T-cell (primary cell): ENCODE measurements at regions not wholly inside any gene's neighbourhood (a gene's known extent, or its start where the extent isn't known, plus 50 kb on each side); places are given as distances from the start of the nearest gene placed in this dataset.

ENCODE experiments used
- ATAC-seq, 4 experiments: fragments of 200-7000 bp in 3 of 4; fragments of 150-1000 bp in 1 of 4; cut with Tn5 transposase; replicated peaks in 1 of 4; 1 replicate in 3 of 4; 2 replicates in 1 of 4; pipeline ENCODE4 v1.10.0; 2021; ENCODE audit warnings: moderate library complexity in 3 of 4, mild to moderate bottlenecking in 2 of 4, moderate number of reproducible peaks in 1 of 4
- CTCF ChIA-PET, 2 donors: fragments of 300-600 bp; sonication (Branson Sonifier 250); formaldehyde crosslinking; loops; one replicate each; lab custom pipeline; 2022; ENCODE audit warnings: antibody characterized with exemption in 2 of 2; lab: Charles Lee
- POLR2A ChIA-PET, 2 donors: fragments of 300-600 bp; sonication (Branson Sonifier 250); formaldehyde crosslinking; loops; one replicate each; lab custom pipeline; 2022; ENCODE audit warnings: antibody characterized with exemption in 2 of 2; lab: Charles Lee
- DNase-seq, 35 experiments: peaks; one replicate each; pipeline versions ENCODE4 v3.0.0 to v3.0.0-alpha.2; 2013 to 2023
- H3K27ac ChIP-seq: one replicate; pipeline ENCODE4 v1.5.1; 2013; ENCODE audit warnings: low read length
- H3K27me3 ChIP-seq, 2 experiments: replicated peaks in 1 of 2; 1 replicate in 1 of 2; 2 replicates in 1 of 2; pipeline versions ENCODE4 v1.6.1 to v1.7.0; 2013; ENCODE audit warnings: low read length in 1 of 2, mixed read lengths in 1 of 2; ENCODE audit not compliant: control insufficient read depth in 2 of 2, insufficient read depth in 2 of 2; ENCODE audit errors: extremely low read depth in 1 of 2
- H3K36me3 ChIP-seq, 2 donors: 1 replicate in 1 of 2; 2 replicates in 1 of 2; pipeline versions ENCODE4 v1.6.1 to v1.7.0; 2013; ENCODE audit warnings: low read length in 1 of 2; ENCODE audit not compliant: control insufficient read depth in 2 of 2, insufficient read depth in 1 of 2; ENCODE audit errors: extremely low read depth in 1 of 2
- H3K4me1 ChIP-seq, 2 experiments: 1 replicate in 1 of 2; 2 replicates in 1 of 2; pipeline versions ENCODE4 v1.6.1 to v1.7.0; 2013; ENCODE audit warnings: low read length in 2 of 2, mixed read lengths in 1 of 2; ENCODE audit not compliant: insufficient read depth in 2 of 2, control insufficient read depth in 1 of 2; ENCODE audit errors: extremely low read depth in 1 of 2
- H3K4me3 ChIP-seq, 2 donors: 1 replicate in 1 of 2; 2 replicates in 1 of 2; pipeline versions ENCODE4 v1.5.1 to v1.7.0; 2013; ENCODE audit warnings: mild to moderate bottlenecking in 2 of 2, low read length in 1 of 2, moderate library complexity in 1 of 2; ENCODE audit not compliant: control insufficient read depth in 1 of 2; ENCODE audit errors: extremely low read depth in 1 of 2
- H3K9me3 ChIP-seq: 2 replicates; pipeline ENCODE4 v1.7.0; 2013
- H3K27ac Mint-ChIP-seq, 2 donors: one replicate each; pipeline ENCODE4 v1.8.0; 2020 to 2021; ENCODE audit warnings: mild to moderate bottlenecking in 2 of 2, mixed read lengths in 2 of 2
- H3K27me3 Mint-ChIP-seq, 2 donors: one replicate each; pipeline ENCODE4 v1.8.0; 2021 to 2022; ENCODE audit warnings: mixed read lengths in 2 of 2
- H3K36me3 Mint-ChIP-seq: one replicate; pipeline ENCODE4 v1.8.0; 2021; ENCODE audit warnings: mixed read lengths
- H3K4me1 Mint-ChIP-seq, 3 donors: one replicate each; pipeline ENCODE4 v1.8.0; 2020 to 2022; ENCODE audit warnings: mixed read lengths in 3 of 3, mild to moderate bottlenecking in 1 of 3
- H3K4me3 Mint-ChIP-seq, 3 donors: one replicate each; pipeline ENCODE4 v1.8.0; 2020 to 2022; ENCODE audit warnings: mild to moderate bottlenecking in 3 of 3, mixed read lengths in 3 of 3, moderate library complexity in 3 of 3
- H3K9me3 Mint-ChIP-seq, 3 donors: one replicate each; pipeline ENCODE4 v1.8.0; 2020 to 2022; ENCODE audit warnings: mixed read lengths in 3 of 3
- WGBS: methylation state at CpG from one replicate; pipeline ENCODE4 v1.1.5; 2013; ENCODE audit warnings: missing lambda C conversion rate; ENCODE audit not compliant: insufficient coverage; 5-methylcytosine and 5-hydroxymethylcytosine counted together

DNA sequence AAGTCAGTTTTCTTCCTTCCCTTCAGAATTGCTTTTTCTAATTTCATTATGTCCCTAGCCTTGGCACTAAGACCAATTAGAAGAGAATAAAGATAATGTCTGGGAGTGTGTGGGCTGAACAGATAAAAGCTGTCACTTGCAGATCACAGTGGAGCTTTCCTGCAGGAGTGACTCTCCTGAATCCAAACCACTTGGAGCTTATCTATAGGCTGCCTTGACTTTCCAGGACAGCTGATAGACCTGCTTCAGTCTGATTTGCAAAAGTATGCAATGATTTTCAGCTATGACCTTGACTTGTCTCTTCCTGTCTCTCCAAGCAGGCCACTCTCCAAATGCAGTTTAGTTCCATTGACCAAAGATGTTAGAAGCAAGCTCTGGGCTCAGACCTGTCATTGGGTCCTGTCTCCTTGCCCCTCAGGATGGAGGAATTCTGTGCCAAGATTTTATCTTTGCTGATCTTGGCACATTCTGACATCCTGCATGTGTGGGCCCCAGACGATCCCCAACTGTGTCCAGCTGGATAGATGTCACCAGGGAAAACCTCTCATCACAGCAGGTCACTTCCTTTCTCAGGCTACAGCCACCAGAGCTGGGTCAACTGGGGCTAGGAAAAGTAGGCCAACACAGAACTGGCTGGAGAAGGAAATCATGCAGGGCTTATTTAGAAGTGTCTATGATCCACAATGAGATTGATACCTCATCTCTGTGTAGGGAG, 120.9 kb upstream of the ZNF438 start:
- Mint-ChIP-seq H3K27me3 (no peaks in the 10 kb centered on the region), H3K4me1 (peaks cover 0 to 5% (median 2%) of the 10 kb centered on the region in 3 donors), H3K9me3 (no peaks in the 10 kb centered on the region), H3K27ac (no peak overlapping the region), H3K4me3 (no peak overlapping the region), H3K36me3 (no peaks in the 10 kb centered on the region)
- H3K4me1 ChIP-seq, result no peaks in the 10 kb centered on the region
- H3K9me3 ChIP-seq, result no peaks in the 10 kb centered on the region
- no peak for ATAC-seq
- WGBS, result no CpG with 5 or more reads among the region's 1 CpG
- no peaks in the 10 kb centered on the region for H3K36me3 ChIP-seq
- ChIA-PET POLR2A (no interaction called here), CTCF (no interaction called here)
- DNase-seq, result no peak
- no peaks in the 10 kb centered on the region for H3K27me3 ChIP-seq
- no peak overlapping the region for H3K27ac ChIP-seq
- H3K4me3 ChIP-seq, result no peak overlapping the region

DNA sequence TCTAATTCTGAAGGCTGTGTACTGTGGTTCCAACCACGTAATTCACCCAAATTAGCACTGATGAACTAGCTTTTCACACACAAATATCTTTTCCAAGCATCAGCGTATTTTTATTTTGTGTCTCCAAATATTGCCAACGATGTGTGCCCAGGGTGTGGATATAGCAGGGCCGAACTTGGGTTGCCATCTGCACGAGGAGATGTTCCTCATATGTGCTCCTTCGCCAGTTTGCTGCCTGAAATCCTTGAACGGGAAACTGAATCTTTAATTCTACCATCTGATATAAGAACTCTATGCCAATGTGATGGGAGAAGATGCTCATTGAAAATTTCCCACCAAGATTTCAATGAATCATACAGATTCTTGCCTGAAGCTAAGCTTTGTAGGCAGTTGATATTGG, 121.5 kb upstream of the ZNF438 start:
- no peaks in the 10 kb centered on the region for H3K27me3 Mint-ChIP-seq
- Histone ChIP-seq H3K27ac (no peak overlapping the region), H3K4me1 (no peaks in the 10 kb centered on the region), H3K36me3 (no peaks in the 10 kb centered on the region), H3K4me3 (no peak overlapping the region), H3K9me3 (no peaks in the 10 kb centered on the region), H3K27me3 (no peaks in the 10 kb centered on the region)
- POLR2A ChIA-PET, result no interaction called here
- no peak overlapping the region for H3K27ac Mint-ChIP-seq
- CTCF ChIA-PET, result no interaction called here
- no peak overlapping the region for H3K4me3 Mint-ChIP-seq
- DNase-seq, result no peak
- H3K36me3 Mint-ChIP-seq, result no peaks in the 10 kb centered on the region
- peaks cover 0 to 5% (median 0%) of the 10 kb centered on the region in 3 donors for H3K4me1 Mint-ChIP-seq
- H3K9me3 Mint-ChIP-seq, result no peaks in the 10 kb centered on the region
- WGBS, result no CpG with 5 or more reads among the region's 7 CpGs
- ATAC-seq, result no peak

DNA sequence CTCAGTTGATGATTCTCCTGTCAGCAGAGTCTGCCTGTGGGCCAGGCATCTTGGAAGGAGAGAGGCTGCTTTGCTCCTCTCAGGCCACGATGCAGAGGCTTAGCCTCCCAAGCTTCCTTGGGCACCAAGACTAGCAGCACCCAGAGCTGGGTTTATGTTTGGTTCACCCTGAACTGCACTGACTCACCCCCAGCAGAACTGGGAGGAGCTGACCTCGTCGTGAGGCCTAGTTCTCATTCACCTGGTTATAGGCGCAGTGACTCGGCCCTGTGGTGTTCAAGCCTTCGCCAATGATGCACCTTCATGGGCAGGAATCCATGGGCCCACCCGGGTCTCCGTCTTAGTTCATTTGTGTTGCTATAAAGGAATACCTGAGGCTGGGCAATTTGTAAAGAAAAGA, 122.0 kb upstream of the ZNF438 start:
- DNase-seq, result no peak
- WGBS, result 91% methylated on average over 5 of the region's 8 CpGs
- Mint-ChIP-seq H3K4me3 (no peak overlapping the region), H3K27me3 (no peaks in the 10 kb centered on the region), H3K4me1 (peaks cover 0 to 5% (median 0%) of the 10 kb centered on the region in 3 donors), H3K9me3 (no peaks in the 10 kb centered on the region), H3K36me3 (no peaks in the 10 kb centered on the region), H3K27ac (no peak overlapping the region)
- H3K9me3 ChIP-seq, result no peaks in the 10 kb centered on the region
- no peak overlapping the region for H3K4me3 ChIP-seq
- no peak for ATAC-seq
- ChIA-PET CTCF (no interaction called here), POLR2A (no interaction called here)
- H3K36me3 ChIP-seq, result no peaks in the 10 kb centered on the region
- H3K4me1 ChIP-seq, result no peaks in the 10 kb centered on the region
- no peaks in the 10 kb centered on the region for H3K27me3 ChIP-seq
- no peak overlapping the region for H3K27ac ChIP-seq

DNA sequence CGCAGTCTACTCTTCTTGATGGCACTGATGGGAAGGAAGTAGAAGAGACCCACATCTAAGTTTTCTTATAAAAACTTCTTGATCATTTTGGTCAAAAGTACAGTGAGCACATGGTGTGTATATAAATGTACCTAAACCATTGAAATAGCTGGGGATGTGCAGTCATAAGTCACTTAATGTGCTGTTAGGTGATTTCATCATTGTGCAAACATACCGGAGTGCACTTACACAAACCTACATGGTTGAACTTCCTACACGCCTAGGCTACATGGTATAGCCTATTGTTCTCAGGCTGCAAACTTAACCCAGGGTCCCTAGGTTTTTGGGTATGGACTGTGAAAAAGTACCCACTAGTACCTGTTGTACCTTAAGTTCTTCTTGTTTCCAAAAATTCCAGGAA, 123.3 kb upstream of the ZNF438 start:
- ChIA-PET POLR2A (no interaction called here), CTCF (no interaction called here)
- Histone ChIP-seq H3K27me3 (no peaks in the 10 kb centered on the region), H3K4me3 (no peak overlapping the region), H3K27ac (no peak overlapping the region), H3K4me1 (no peaks in the 10 kb centered on the region), H3K36me3 (no peaks in the 10 kb centered on the region), H3K9me3 (no peaks in the 10 kb centered on the region)
- ATAC-seq (no peak), DNase-seq (no peak)
- peaks cover 0 to 5% (median 0%) of the 10 kb centered on the region in 3 donors for H3K4me1 Mint-ChIP-seq
- no peak overlapping the region for H3K4me3 Mint-ChIP-seq
- H3K27me3 Mint-ChIP-seq, result no peaks in the 10 kb centered on the region
- no peaks in the 10 kb centered on the region for H3K36me3 Mint-ChIP-seq
- no CpG with 5 or more reads among the region's 3 CpGs for WGBS
- H3K9me3 Mint-ChIP-seq, result no peaks in the 10 kb centered on the region
- no peak overlapping the region for H3K27ac Mint-ChIP-seq

DNA sequence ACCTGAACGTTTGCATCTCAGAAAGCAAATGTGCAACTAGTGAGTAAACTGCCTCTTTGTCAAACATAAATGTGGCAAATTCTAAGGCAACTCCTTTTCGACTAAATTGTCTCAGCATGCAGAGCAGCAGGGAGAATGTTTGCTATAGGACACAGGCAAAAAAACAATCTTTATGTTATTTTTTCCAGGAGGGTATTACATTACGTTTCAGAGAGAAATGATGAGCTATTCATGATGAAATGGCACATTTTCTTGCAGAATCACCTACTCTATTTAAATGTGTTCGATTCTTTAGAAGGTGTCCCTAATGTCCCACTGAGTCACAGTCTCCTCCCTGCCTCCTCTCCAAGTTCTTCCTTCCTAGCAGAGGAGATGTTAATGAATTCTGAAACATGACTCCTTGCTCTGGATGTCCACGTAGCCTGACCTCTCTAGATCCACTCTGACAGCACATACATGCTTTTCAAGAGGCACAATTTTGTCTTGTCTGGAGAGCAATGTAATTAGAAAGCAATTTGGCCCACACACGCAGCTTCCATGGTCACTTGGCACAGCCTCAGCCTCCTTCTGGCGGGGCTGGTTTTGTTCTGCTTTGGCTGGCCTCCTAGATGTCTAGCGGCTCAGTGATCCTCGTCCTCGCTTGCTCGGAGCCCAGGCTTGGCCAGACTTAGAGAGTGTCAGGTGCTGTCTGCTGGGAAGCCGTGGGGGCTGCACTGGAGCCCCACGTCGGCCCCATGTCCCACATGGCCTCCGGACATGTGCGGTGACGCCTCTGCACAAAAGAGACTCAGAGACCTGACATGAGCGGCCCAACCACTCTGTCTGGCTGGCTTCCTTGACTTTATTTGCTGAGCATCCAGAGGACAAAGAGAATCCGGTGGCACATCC, 125.7 kb upstream of the ZNF438 start:
- no peaks in the 10 kb centered on the region for H3K27me3 Mint-ChIP-seq
- no peak overlapping the region for H3K27ac Mint-ChIP-seq
- H3K36me3 Mint-ChIP-seq, result no peaks in the 10 kb centered on the region
- no peaks in the 10 kb centered on the region for H3K27me3 ChIP-seq
- no peak overlapping the region for H3K27ac ChIP-seq
- ATAC-seq, result no peak
- DNase-seq, result no peak
- H3K4me1 ChIP-seq, result no peaks in the 10 kb centered on the region
- ChIA-PET POLR2A (interaction anchor here in 1 of 2 donors (0.5 kb wide), 1 partner anchor 1521 kb away, joined by 4 read pairs; no protein-coding TSS in a partner anchor), CTCF (interaction anchor here in 1 of 2 donors (0.6 kb wide), 1 partner anchor 169 kb away, joined by 4 read pairs; no protein-coding TSS in a partner anchor)
- no peak overlapping the region for H3K4me3 ChIP-seq
- no peaks in the 10 kb centered on the region for H3K36me3 ChIP-seq
- H3K4me3 Mint-ChIP-seq, result no peak overlapping the region
- H3K9me3 ChIP-seq, result no peaks in the 10 kb centered on the region
- peaks cover 0 to 8% (median 5%) of the 10 kb centered on the region in 3 donors for H3K9me3 Mint-ChIP-seq
- WGBS, result 91% methylated on average over 16 of the region's 19 CpGs
- peaks cover 0 to 5% (median 0%) of the 10 kb centered on the region in 3 donors for H3K4me1 Mint-ChIP-seq

DNA sequence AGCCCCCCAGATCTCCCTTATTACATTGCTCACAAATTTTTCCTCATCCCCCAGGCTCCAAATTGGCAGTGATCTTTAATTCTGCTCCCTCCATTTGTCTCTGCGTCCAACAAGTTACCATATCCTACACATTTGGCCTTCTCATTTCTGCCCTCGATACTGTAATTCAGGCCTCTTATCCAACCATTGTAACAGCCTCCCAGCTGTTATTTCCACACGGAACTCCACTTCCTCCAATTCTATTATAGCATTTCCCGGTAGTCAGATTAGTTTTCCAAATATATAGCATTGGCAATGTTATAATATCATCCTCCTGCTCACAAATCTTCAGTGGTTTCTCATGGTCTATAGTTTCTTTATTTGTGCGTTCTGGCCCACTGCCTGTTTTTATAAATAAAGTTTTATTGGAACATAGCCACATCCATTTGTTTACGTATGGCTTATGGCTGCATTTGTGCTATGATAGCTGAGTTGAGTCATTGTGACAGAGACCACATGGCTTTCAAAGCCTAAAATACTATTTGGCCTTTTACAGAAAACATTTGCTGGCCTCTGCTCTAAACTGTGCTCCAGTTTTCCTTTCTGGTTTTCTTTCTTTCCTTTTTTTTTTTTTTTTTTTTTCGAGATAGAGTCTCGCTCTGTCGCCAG, 126.5 kb upstream of the ZNF438 start:
- no peaks in the 10 kb centered on the region for H3K27me3 ChIP-seq
- ChIA-PET CTCF (interaction anchor here in 1 of 2 donors (0.7 kb wide), 1 partner anchor 315 kb away, joined by 6 read pairs; no protein-coding TSS in a partner anchor), POLR2A (interaction anchor here in 1 of 2 donors (0.6 kb wide), 2 partner anchors 26 to 55 kb away, joined by 6 to 9 read pairs; no protein-coding TSS in a partner anchor)
- 91% methylated on average over 2 of the region's 9 CpGs for WGBS
- no peak overlapping the region for H3K4me3 ChIP-seq
- no peaks in the 10 kb centered on the region for H3K9me3 ChIP-seq
- Mint-ChIP-seq H3K27me3 (no peaks in the 10 kb centered on the region), H3K4me3 (no peak overlapping the region), H3K9me3 (peaks cover 0 to 8% (median 5%) of the 10 kb centered on the region in 3 donors), H3K36me3 (no peaks in the 10 kb centered on the region), H3K4me1 (peaks cover 0 to 5% (median 0%) of the 10 kb centered on the region in 3 donors), H3K27ac (no peak overlapping the region)
- DNase-seq (no peak), ATAC-seq (no peak)
- no peak overlapping the region for H3K27ac ChIP-seq
- no peaks in the 10 kb centered on the region for H3K4me1 ChIP-seq
- no peaks in the 10 kb centered on the region for H3K36me3 ChIP-seq
